Suprapubic skin (tissue), 4 donors: ENCODE measurements at regions not wholly inside any gene's neighbourhood (a gene's known extent, or its start where the extent isn't known, plus 50 kb on each side); places are given as distances from the start of the nearest gene placed in this dataset.
A peak's percentile ranks its signal among the peaks of the same experiment; 100 is the strongest.

Experiments
- DNase-seq, 2 donors: peaks; one replicate each; pipeline ENCODE4 v3.0.0-alpha.2; 2019; ENCODE audit warnings: low spot score in 2 of 2
- H3K27ac ChIP-seq: fragments of 200-600 bp; sonication (generic); one replicate; pipeline ENCODE4 v1.5.1; 2019
- H3K27me3 ChIP-seq: fragments of 200-600 bp; sonication (generic); one replicate; pipeline ENCODE4 v1.5.1; 2019
- H3K36me3 ChIP-seq: fragments of 200-600 bp; sonication (generic); one replicate; pipeline ENCODE4 v1.5.1; 2019
- H3K4me1 ChIP-seq: fragments of 200-600 bp; sonication (generic); one replicate; pipeline ENCODE4 v1.5.1; 2019
- H3K4me3 ChIP-seq: fragments of 200-600 bp; sonication (generic); one replicate; pipeline ENCODE4 v1.5.1; 2019; ENCODE audit warnings: mild to moderate bottlenecking
- H3K9me3 ChIP-seq: fragments of 200-600 bp; sonication (generic); one replicate; pipeline ENCODE4 v1.5.1; 2019
- CTCF ChIP-seq, 2 donors: fragments of 200-600 bp in 1 of 2; fragments of 450-650 bp in 1 of 2; sonication (generic) in 1 of 2; IDR thresholded peaks; one replicate each; pipeline ENCODE4 v1.5.1; 2016 to 2019; ENCODE audit warnings: antibody characterized with exemption in 2 of 2, mild to moderate bottlenecking in 1 of 2, moderate library complexity in 1 of 2
- EP300 ChIP-seq: sonication (generic); formaldehyde crosslinking; IDR thresholded peaks from one replicate; pipeline ENCODE4 v1.6.1; 2017; ENCODE audit warnings: antibody characterized with exemption
- POLR2A ChIP-seq, 2 donors: fragments of 450-650 bp; IDR thresholded peaks; one replicate each; pipeline ENCODE4 v1.6.1; 2017; ENCODE audit warnings: antibody characterized with exemption in 2 of 2, mild to moderate bottlenecking in 2 of 2, moderate library complexity in 2 of 2
- POLR2AphosphoS5 ChIP-seq, 3 donors: sonication (generic); formaldehyde crosslinking; IDR thresholded peaks; one replicate each; pipeline ENCODE4 v1.6.1; 2017; ENCODE audit warnings: antibody characterized with exemption in 3 of 3
- WGBS: methylation state at CpG from one replicate; pipeline ENCODE4 v1.1.5; 2018; 5-methylcytosine and 5-hydroxymethylcytosine counted together

- peaks cover 9% of the 10 kb centered on the region for H3K4me1 ChIP-seq
- 66% methylated on average over 10 of the region's 10 CpGs for WGBS
- DNase-seq, result no peak
- no peaks in the 10 kb centered on the region for H3K9me3 ChIP-seq
- H3K4me3 ChIP-seq, result no peak overlapping the region
- H3K27me3 ChIP-seq, result peaks cover 67% of the 10 kb centered on the region
- H3K36me3 ChIP-seq, result no peaks in the 10 kb centered on the region
- peak overlapping the region; percentile 33 for H3K27ac ChIP-seq
- no peak for TF ChIP-seq POLR2AphosphoS5 (IDR thresholded peaks at IDR 0.05)
- TF ChIP-seq CTCF (IDR thresholded peaks at IDR 0.05), result no peak
- no peak for TF ChIP-seq POLR2A (IDR thresholded peaks at IDR 0.05)
- TF ChIP-seq EP300, result no peak
Measured at GRCh38 chr3:128556384-128556783, 63.4 kb upstream of the GATA2 start.

GRCh38 chr3:128555841-128556240 lies 62.8 kb upstream of the GATA2 start:
- no peak for TF ChIP-seq EP300
- TF ChIP-seq POLR2AphosphoS5 (IDR thresholded peaks at IDR 0.05), result no peak
- TF ChIP-seq POLR2A (IDR thresholded peaks at IDR 0.05), result no peak
- TF ChIP-seq CTCF (IDR thresholded peaks at IDR 0.05), result no peak
- Histone ChIP-seq H3K27me3 (peaks cover 68% of the 10 kb centered on the region), H3K36me3 (no peaks in the 10 kb centered on the region), H3K4me3 (no peak overlapping the region), H3K9me3 (no peaks in the 10 kb centered on the region), H3K27ac (peak overlapping the region; percentile 33), H3K4me1 (peaks cover 9% of the 10 kb centered on the region)
- no CpG with 5 or more reads among the region's 17 CpGs for WGBS
- peak in 1 of 2 donors; percentile 42 for DNase-seq

- Histone ChIP-seq H3K36me3 (no peaks in the 10 kb centered on the region), H3K27me3 (peaks cover 70% of the 10 kb centered on the region), H3K4me1 (peaks cover 9% of the 10 kb centered on the region), H3K4me3 (peak overlapping the region; percentile 32), H3K9me3 (no peaks in the 10 kb centered on the region), H3K27ac (peak overlapping the region; percentile 32)
- peak; percentile 54 to 77 for DNase-seq
- 6% methylated on average over 11 of the region's 68 CpGs for WGBS
- no peak for TF ChIP-seq POLR2AphosphoS5 (IDR thresholded peaks at IDR 0.05)
- no peak for TF ChIP-seq CTCF (IDR thresholded peaks at IDR 0.05)
Measured at GRCh38 chr3:128555098-128555825, 62.3 kb upstream of the GATA2 start.

- H3K27ac ChIP-seq, result peak overlapping the region; percentile 32
- H3K4me1 ChIP-seq, result peaks cover 9% of the 10 kb centered on the region
- H3K27me3 ChIP-seq, result peaks cover 66% of the 10 kb centered on the region
- 67% methylated on average over 27 of the region's 28 CpGs for WGBS
- H3K9me3 ChIP-seq, result no peaks in the 10 kb centered on the region
- no peak overlapping the region for H3K4me3 ChIP-seq
- no peaks in the 10 kb centered on the region for H3K36me3 ChIP-seq
- peak in 1 of 2 donors; percentile 65 for DNase-seq
- TF ChIP-seq POLR2AphosphoS5 (IDR thresholded peaks at IDR 0.05), result no peak
- no peak for TF ChIP-seq CTCF (IDR thresholded peaks at IDR 0.05)
- TF ChIP-seq POLR2A (IDR thresholded peaks at IDR 0.05), result no peak
- TF ChIP-seq EP300, result no peak
Measured at GRCh38 chr3:128554465-128555097, 61.6 kb upstream of the GATA2 start.

GRCh38 chr3:128554100-128554464 lies 61.1 kb upstream of the GATA2 start:
- peaks cover 66% of the 10 kb centered on the region for H3K27me3 ChIP-seq
- H3K36me3 ChIP-seq, result no peaks in the 10 kb centered on the region
- no peak overlapping the region for H3K4me3 ChIP-seq
- peak in 1 of 2 donors; percentile 54 for DNase-seq
- TF ChIP-seq EP300 (no peak), POLR2AphosphoS5 (IDR thresholded peaks at IDR 0.05) (no peak), POLR2A (IDR thresholded peaks at IDR 0.05) (no peak), CTCF (IDR thresholded peaks at IDR 0.05) (no peak)
- H3K9me3 ChIP-seq, result no peaks in the 10 kb centered on the region
- H3K4me1 ChIP-seq, result peaks cover 9% of the 10 kb centered on the region
- 100% methylated on average over 1 of the region's 4 CpGs for WGBS
- no peak overlapping the region for H3K27ac ChIP-seq
